ENCODE measurements at regions not wholly inside any gene's neighbourhood (a gene's known extent, or its start where the extent isn't known, plus 50 kb on each side); places are given as distances from the start of the nearest gene placed in this dataset.
"Not testable (repeated sequence)": the region's sequence is repeated elsewhere in the genome, so short reads cannot be mapped to it uniquely, and the experiment has no call there.

- Histone ChIP-seq H3K4me1 (ENCODE audit: control insufficient read depth, insufficient read depth, low read length) (no peaks in the 10 kb centered on the region), H3K9me3 (ENCODE audit: control insufficient read depth, insufficient read depth, low read length) (no peaks in the 10 kb centered on the region), H3K27ac (ENCODE audit: low read length) (no peak overlapping the region), H3K4me3 (ENCODE audit: low read length) (no peak overlapping the region), H3K36me3 (ENCODE audit: control insufficient read depth, insufficient read depth, low read length) (no peaks in the 10 kb centered on the region), H3K27me3 (ENCODE audit: control insufficient read depth, insufficient read depth, low read length) (no peaks in the 10 kb centered on the region)
- WGBS (ENCODE audit: insufficient coverage, insufficient read length) = no CpG with 5 or more reads among the region's 3 CpGs
- no peak for DNase-seq (ENCODE audit: low read depth, low spot score)
Measured at GRCh38 chr15:92751528-92751927, 96.0 kb upstream of the FAM174B start.

DNA sequence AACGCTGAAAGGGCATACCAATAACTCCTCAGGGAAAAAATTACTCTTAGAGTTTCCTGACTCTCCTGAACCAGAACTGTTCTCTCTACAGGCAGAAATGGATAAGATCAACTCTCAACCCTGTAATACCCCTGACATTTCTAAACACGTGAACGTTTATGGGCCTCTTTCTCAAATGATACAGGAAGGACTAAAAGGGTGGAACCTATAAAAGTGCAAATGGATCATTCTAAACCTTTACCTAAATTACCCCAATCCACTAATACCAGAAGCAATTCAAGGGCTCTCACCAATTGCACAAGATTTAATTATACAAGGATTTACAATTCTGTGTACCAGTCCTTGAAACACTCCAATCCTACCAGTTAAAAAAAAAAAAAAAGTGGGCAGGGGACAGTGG, 98.0 kb upstream of the FAM174B start:
- H3K36me3 ChIP-seq (ENCODE audit: control insufficient read depth, insufficient read depth, low read length) = no peaks in the 10 kb centered on the region
- DNase-seq (ENCODE audit: low read depth, low spot score) = no peak
- H3K9me3 ChIP-seq (ENCODE audit: control insufficient read depth, insufficient read depth, low read length) = no peaks in the 10 kb centered on the region
- H3K27me3 ChIP-seq (ENCODE audit: control insufficient read depth, insufficient read depth, low read length) = no peaks in the 10 kb centered on the region
- no peaks in the 10 kb centered on the region for H3K4me1 ChIP-seq (ENCODE audit: control insufficient read depth, insufficient read depth, low read length)
- no peak overlapping the region for H3K27ac ChIP-seq (ENCODE audit: low read length)
- no CpG with 5 or more reads among the region's 3 CpGs for WGBS (ENCODE audit: insufficient coverage, insufficient read length)
- H3K4me3 ChIP-seq (ENCODE audit: low read length) = no peak overlapping the region

DNA sequence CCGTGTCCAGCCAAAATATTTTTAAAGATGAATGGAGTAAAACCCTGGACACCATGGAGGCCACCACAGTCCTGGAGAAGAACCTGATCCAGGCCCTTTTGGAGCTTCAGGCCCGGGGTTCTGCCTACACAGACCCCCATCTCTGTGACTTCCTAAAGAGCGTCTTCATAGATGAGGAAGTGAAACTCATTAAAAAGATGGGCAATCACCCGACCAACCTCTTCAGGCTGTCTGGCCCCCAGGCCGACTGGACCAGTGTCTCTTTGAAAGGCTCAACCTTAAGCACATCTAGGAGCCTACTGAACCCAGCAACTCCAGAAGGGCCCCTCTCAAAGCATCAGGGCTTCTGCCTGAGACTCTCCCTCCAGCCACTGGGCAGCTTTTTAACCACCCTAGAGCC, 107.9 kb upstream of the FAM174B start:
- no peaks in the 10 kb centered on the region; the same call in 1 of the 2 replicates for H3K9me3 ChIP-seq (ENCODE audit: control insufficient read depth, insufficient read depth, low read length)
- no peaks in the 10 kb centered on the region for H3K4me1 ChIP-seq (ENCODE audit: control insufficient read depth, insufficient read depth, low read length)
- DNase-seq (ENCODE audit: low read depth, low spot score) = no peak
- no peak overlapping the region for H3K4me3 ChIP-seq (ENCODE audit: low read length)
- no peaks in the 10 kb centered on the region for H3K27me3 ChIP-seq (ENCODE audit: control insufficient read depth, insufficient read depth, low read length)
- H3K36me3 ChIP-seq (ENCODE audit: control insufficient read depth, insufficient read depth, low read length) = no peaks in the 10 kb centered on the region
- H3K27ac ChIP-seq (ENCODE audit: low read length) = no peak overlapping the region
- no CpG with 5 or more reads among the region's 5 CpGs for WGBS (ENCODE audit: insufficient coverage, insufficient read length)

DNA sequence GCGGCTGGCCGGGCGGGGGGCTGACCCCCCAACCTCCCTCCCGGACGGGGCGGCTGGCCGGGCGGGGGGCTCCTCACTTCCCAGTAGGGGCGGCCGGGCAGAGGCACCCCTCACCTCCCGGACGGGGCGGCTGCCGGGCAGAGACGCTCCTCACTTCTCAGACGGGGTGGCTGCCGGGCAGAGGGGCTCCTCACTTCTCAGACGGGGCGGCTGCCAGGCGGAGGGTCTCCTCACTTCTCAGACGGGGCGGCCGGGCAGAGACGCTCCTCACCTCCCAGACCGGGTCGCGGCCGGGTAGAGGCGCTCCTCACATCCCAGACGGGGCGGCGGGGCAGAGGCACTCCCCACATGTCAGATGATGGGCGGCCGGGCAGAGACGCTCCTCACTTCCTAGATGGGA, 112.6 kb upstream of the FAM174B start:
- DNase-seq (ENCODE audit: low read depth, low spot score); H3K9me3 ChIP-seq (ENCODE audit: control insufficient read depth, insufficient read depth, low read length); H3K27me3 ChIP-seq (ENCODE audit: control insufficient read depth, insufficient read depth, low read length); H3K36me3 ChIP-seq (ENCODE audit: control insufficient read depth, insufficient read depth, low read length); H3K27ac ChIP-seq (ENCODE audit: low read length); H3K4me3 ChIP-seq (ENCODE audit: low read length); H3K4me1 ChIP-seq (ENCODE audit: control insufficient read depth, insufficient read depth, low read length): not testable (repeated sequence)
- no CpG with 5 or more reads among the region's 35 CpGs for WGBS (ENCODE audit: insufficient coverage, insufficient read length)

DNA sequence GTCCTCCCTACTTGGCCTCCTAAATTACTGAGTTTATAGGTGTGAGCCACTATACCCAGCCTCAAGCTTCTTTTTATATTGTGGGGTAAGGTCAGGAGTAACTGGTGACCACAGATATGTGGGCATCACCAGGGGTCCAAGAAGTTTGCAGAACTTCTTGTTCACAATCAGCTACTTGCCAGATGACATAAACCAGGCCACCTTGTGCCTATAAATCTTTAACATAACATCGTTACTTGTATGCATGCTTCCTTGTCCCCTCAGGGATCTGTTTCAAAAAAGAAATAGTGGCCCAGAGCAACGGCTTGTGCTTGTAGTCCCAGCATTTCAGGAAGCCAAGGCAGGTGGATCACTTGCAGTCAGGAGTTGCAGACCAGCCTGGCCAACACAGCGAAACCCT, 115.1 kb upstream of the FAM174B start:
- H3K27me3 ChIP-seq (ENCODE audit: control insufficient read depth, insufficient read depth, low read length) = no peaks in the 10 kb centered on the region
- no CpG with 5 or more reads among the region's 3 CpGs for WGBS (ENCODE audit: insufficient coverage, insufficient read length)
- no peak overlapping the region for H3K27ac ChIP-seq (ENCODE audit: low read length)
- no peak for DNase-seq (ENCODE audit: low read depth, low spot score)
- no peaks in the 10 kb centered on the region for H3K36me3 ChIP-seq (ENCODE audit: control insufficient read depth, insufficient read depth, low read length)
- H3K4me1 ChIP-seq (ENCODE audit: control insufficient read depth, insufficient read depth, low read length) = no peaks in the 10 kb centered on the region
- H3K4me3 ChIP-seq (ENCODE audit: low read length) = no peak overlapping the region
- no peaks in the 10 kb centered on the region for H3K9me3 ChIP-seq (ENCODE audit: control insufficient read depth, insufficient read depth, low read length)

DNA sequence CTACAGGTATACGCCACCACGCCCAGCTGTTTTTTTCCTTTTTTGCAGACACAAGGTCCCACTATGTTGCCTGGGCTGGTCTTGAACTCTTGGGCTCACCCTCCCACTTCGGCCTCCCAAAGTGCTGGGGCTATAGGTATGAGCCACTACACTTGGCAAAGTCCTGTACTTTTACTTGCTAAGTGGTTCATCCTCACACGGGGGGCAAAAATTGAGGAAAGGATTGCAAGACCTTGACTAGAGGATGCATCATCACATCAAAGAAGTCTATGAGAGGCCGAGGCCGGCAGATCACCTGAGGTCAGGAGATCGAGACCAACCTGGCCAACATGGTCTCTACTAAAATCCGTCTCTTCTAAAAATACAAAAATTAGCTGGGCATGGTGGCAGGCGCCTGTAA, 116.5 kb upstream of the FAM174B start:
- H3K4me1 ChIP-seq (ENCODE audit: control insufficient read depth, insufficient read depth, low read length) = no peaks in the 10 kb centered on the region
- H3K36me3 ChIP-seq (ENCODE audit: control insufficient read depth, insufficient read depth, low read length) = no peaks in the 10 kb centered on the region
- H3K9me3 ChIP-seq (ENCODE audit: control insufficient read depth, insufficient read depth, low read length) = no peaks in the 10 kb centered on the region
- no peak for DNase-seq (ENCODE audit: low read depth, low spot score)
- WGBS (ENCODE audit: insufficient coverage, insufficient read length) = no CpG with 5 or more reads among the region's 9 CpGs
- no peak overlapping the region for H3K27ac ChIP-seq (ENCODE audit: low read length)
- H3K27me3 ChIP-seq (ENCODE audit: control insufficient read depth, insufficient read depth, low read length) = no peaks in the 10 kb centered on the region
- no peak overlapping the region for H3K4me3 ChIP-seq (ENCODE audit: low read length)

GRCh38 chr15:92772626-92773244, 117.2 kb upstream of the FAM174B start:
- Histone ChIP-seq H3K9me3 (ENCODE audit: control insufficient read depth, insufficient read depth, low read length) (no peaks in the 10 kb centered on the region), H3K27ac (ENCODE audit: low read length) (no peak overlapping the region), H3K36me3 (ENCODE audit: control insufficient read depth, insufficient read depth, low read length) (no peaks in the 10 kb centered on the region), H3K27me3 (ENCODE audit: control insufficient read depth, insufficient read depth, low read length) (no peaks in the 10 kb centered on the region), H3K4me1 (ENCODE audit: control insufficient read depth, insufficient read depth, low read length) (no peaks in the 10 kb centered on the region), H3K4me3 (ENCODE audit: low read length) (no peak overlapping the region)
- no peak for DNase-seq (ENCODE audit: low read depth, low spot score)
- WGBS (ENCODE audit: insufficient coverage, insufficient read length) = no CpG with 5 or more reads among the region's 24 CpGs

GRCh38 chr15:92773340-92773739, 117.8 kb upstream of the FAM174B start:
- WGBS (ENCODE audit: insufficient coverage, insufficient read length) = no CpG with 5 or more reads among the region's 6 CpGs
- H3K4me3 ChIP-seq (ENCODE audit: low read length) = no peak overlapping the region

GRCh38 chr15:92779874-92780273, 120.2 kb upstream of the CHD2 start:
- Histone ChIP-seq H3K4me1 (ENCODE audit: control insufficient read depth, insufficient read depth, low read length) (no peaks in the 10 kb centered on the region), H3K27me3 (ENCODE audit: control insufficient read depth, insufficient read depth, low read length) (no peaks in the 10 kb centered on the region), H3K9me3 (ENCODE audit: control insufficient read depth, insufficient read depth, low read length) (no peaks in the 10 kb centered on the region), H3K36me3 (ENCODE audit: control insufficient read depth, insufficient read depth, low read length) (no peaks in the 10 kb centered on the region), H3K4me3 (ENCODE audit: low read length) (no peak overlapping the region), H3K27ac (ENCODE audit: low read length) (no peak overlapping the region)
- WGBS (ENCODE audit: insufficient coverage, insufficient read length) = no CpG with 5 or more reads among the region's 1 CpG
- DNase-seq (ENCODE audit: low read depth, low spot score) = no peak

More at GRCh38 chr15:92773340-92773739, 117.8 kb upstream of the FAM174B start:
- H3K27ac ChIP-seq (ENCODE audit: low read length) = no peak overlapping the region
- H3K9me3 ChIP-seq (ENCODE audit: control insufficient read depth, insufficient read depth, low read length) = no peaks in the 10 kb centered on the region
- no peaks in the 10 kb centered on the region for H3K36me3 ChIP-seq (ENCODE audit: control insufficient read depth, insufficient read depth, low read length)
- H3K27me3 ChIP-seq (ENCODE audit: control insufficient read depth, insufficient read depth, low read length) = no peaks in the 10 kb centered on the region
- DNase-seq (ENCODE audit: low read depth, low spot score) = no peak
- no peaks in the 10 kb centered on the region for H3K4me1 ChIP-seq (ENCODE audit: control insufficient read depth, insufficient read depth, low read length)

GRCh38 chr15:92780843-92781242, 119.3 kb upstream of the CHD2 start:
- no peak for DNase-seq (ENCODE audit: low read depth, low spot score)
- Histone ChIP-seq H3K4me1 (ENCODE audit: control insufficient read depth, insufficient read depth, low read length) (no peaks in the 10 kb centered on the region), H3K36me3 (ENCODE audit: control insufficient read depth, insufficient read depth, low read length) (no peaks in the 10 kb centered on the region), H3K4me3 (ENCODE audit: low read length) (no peak overlapping the region), H3K9me3 (ENCODE audit: control insufficient read depth, insufficient read depth, low read length) (no peaks in the 10 kb centered on the region), H3K27me3 (ENCODE audit: control insufficient read depth, insufficient read depth, low read length) (no peaks in the 10 kb centered on the region), H3K27ac (ENCODE audit: low read length) (no peak overlapping the region)
- WGBS (ENCODE audit: insufficient coverage, insufficient read length) = no CpG with 5 or more reads among the region's 3 CpGs

DNA sequence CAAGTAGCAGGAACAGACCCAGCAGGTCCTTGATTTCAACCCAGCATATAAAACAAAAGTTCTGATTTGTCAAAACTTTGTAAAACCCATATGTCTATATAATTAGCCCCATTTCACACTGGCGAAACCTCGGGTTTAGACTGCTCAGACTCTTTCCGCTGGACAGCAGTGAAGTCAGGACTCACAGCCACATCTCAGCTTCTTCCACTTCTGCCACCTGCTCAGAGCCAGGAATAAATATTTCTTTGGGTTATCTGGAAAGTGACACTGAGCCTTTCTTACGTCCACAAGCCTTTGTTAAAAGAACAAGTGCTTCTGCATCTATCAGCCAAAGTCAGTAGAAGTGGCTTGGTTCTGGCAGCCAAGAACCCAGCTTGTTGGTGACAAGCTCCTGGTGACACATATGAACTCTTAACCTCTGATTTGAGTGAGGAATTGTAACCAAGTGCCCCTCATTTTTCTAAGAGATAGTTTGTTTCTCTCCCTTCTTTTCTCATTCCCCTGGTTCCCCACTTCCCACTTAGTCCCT, 118.1 kb upstream of the CHD2 start:
- WGBS (ENCODE audit: insufficient coverage, insufficient read length) = no CpG with 5 or more reads among the region's 4 CpGs
- no peak overlapping the region for H3K27ac ChIP-seq (ENCODE audit: low read length)

More for the DNA sequence above, 118.1 kb upstream of the CHD2 start:
- Histone ChIP-seq H3K9me3 (ENCODE audit: control insufficient read depth, insufficient read depth, low read length) (no peaks in the 10 kb centered on the region), H3K27me3 (ENCODE audit: control insufficient read depth, insufficient read depth, low read length) (no peaks in the 10 kb centered on the region), H3K4me1 (ENCODE audit: control insufficient read depth, insufficient read depth, low read length) (no peaks in the 10 kb centered on the region), H3K36me3 (ENCODE audit: control insufficient read depth, insufficient read depth, low read length) (no peaks in the 10 kb centered on the region), H3K4me3 (ENCODE audit: low read length) (no peak overlapping the region)
- no peak for DNase-seq (ENCODE audit: low read depth, low spot score)

Data from iPS DF 6.9 (cell line).